Trophoblast cell (in vitro differentiated cells and primary cell): ENCODE measurements at regions not wholly inside any gene's neighbourhood (a gene's known extent, or its start where the extent isn't known, plus 50 kb on each side); places are given as distances from the start of the nearest gene placed in this dataset.

ENCODE experiments used
- DNase-seq, 2 donors: peaks; one replicate each; pipeline ENCODE4 v3.0.0-alpha.2; 2016
- H2AFZ ChIP-seq: 2 replicates; pipeline ENCODE4 v1.6.1; 2013; ENCODE audit warnings: low read length, moderate library complexity, mild to moderate bottlenecking; ENCODE audit not compliant: insufficient read depth, poor library complexity
- H2AK5ac ChIP-seq: 2 replicates; pipeline ENCODE4 v1.6.1; 2013; ENCODE audit warnings: mild to moderate bottlenecking, low read length
- H2BK120ac ChIP-seq: 2 replicates; pipeline ENCODE4 v1.6.1; 2013; ENCODE audit warnings: low read length, mild to moderate bottlenecking, moderate library complexity; ENCODE audit not compliant: insufficient read depth, poor library complexity
- H2BK12ac ChIP-seq: 2 replicates; pipeline ENCODE4 v1.6.1; 2013; ENCODE audit warnings: mild to moderate bottlenecking, low read length, moderate library complexity
- H2BK5ac ChIP-seq: 2 replicates; pipeline ENCODE4 v1.6.1; 2013; ENCODE audit warnings: low read length, low read depth, moderate library complexity, mild to moderate bottlenecking; ENCODE audit not compliant: poor library complexity
- H3K14ac ChIP-seq: 2 replicates; pipeline ENCODE4 v1.6.1; 2013; ENCODE audit warnings: mild to moderate bottlenecking, low read length
- H3K18ac ChIP-seq: 2 replicates; pipeline ENCODE4 v1.6.1; 2013; ENCODE audit warnings: mild to moderate bottlenecking, low read length
- H3K23ac ChIP-seq: 2 replicates; pipeline ENCODE4 v1.6.1; 2013; ENCODE audit warnings: low read length
- H3K27ac ChIP-seq: 2 replicates; pipeline ENCODE4 v1.5.1; 2013; ENCODE audit warnings: low read depth, mild to moderate bottlenecking, inconsistent platforms, low read length, moderate library complexity
- H3K27me3 ChIP-seq: 2 replicates; pipeline ENCODE4 v1.6.1; 2013; ENCODE audit warnings: inconsistent platforms, mild to moderate bottlenecking, low read length, moderate library complexity; ENCODE audit not compliant: insufficient read depth
- H3K36me3 ChIP-seq, 2 experiments: 1 replicate in 1 of 2; 2 replicates in 1 of 2; pipeline ENCODE4 v1.6.1; 2013; ENCODE audit warnings: low read length in 2 of 2, mild to moderate bottlenecking in 2 of 2, moderate library complexity in 1 of 2; ENCODE audit not compliant: insufficient read depth in 2 of 2, control insufficient read depth in 1 of 2
- H3K4ac ChIP-seq: 2 replicates; pipeline ENCODE4 v1.6.1; 2013; ENCODE audit warnings: low read depth, mild to moderate bottlenecking, low read length, moderate library complexity
- H3K4me1 ChIP-seq, 2 experiments: 1 replicate in 1 of 2; 2 replicates in 1 of 2; pipeline ENCODE4 v1.6.1; 2013; ENCODE audit warnings: low read length in 2 of 2, mild to moderate bottlenecking in 2 of 2, moderate library complexity in 1 of 2; ENCODE audit not compliant: insufficient read depth in 2 of 2, control insufficient read depth in 1 of 2
- H3K4me2 ChIP-seq: 2 replicates; pipeline ENCODE4 v1.6.1; 2013; ENCODE audit warnings: inconsistent platforms, mild to moderate bottlenecking, low read length, moderate library complexity
- H3K4me3 ChIP-seq: 2 replicates; pipeline ENCODE4 v1.5.1; 2013; ENCODE audit warnings: mild to moderate bottlenecking, low read depth, low read length, inconsistent platforms
- H3K79me1 ChIP-seq: one replicate; pipeline ENCODE4 v1.6.1; 2013; ENCODE audit warnings: low read length
- H3K79me2 ChIP-seq: 2 replicates; pipeline ENCODE4 v1.6.1; 2013; ENCODE audit warnings: low read length, mild to moderate bottlenecking; ENCODE audit not compliant: control insufficient read depth, insufficient read depth, poor library complexity
- H3K9ac ChIP-seq: 2 replicates; pipeline ENCODE4 v1.6.1; 2013; ENCODE audit warnings: mild to moderate bottlenecking, low read length
- H3K9me3 ChIP-seq: 2 replicates; pipeline ENCODE4 v1.6.1; 2013; ENCODE audit warnings: low read depth, mild to moderate bottlenecking, control low read depth, inconsistent platforms, low read length; ENCODE audit not compliant: insufficient read depth
- H4K12ac ChIP-seq: 2 replicates; pipeline ENCODE4 v1.6.1; 2013; ENCODE audit warnings: low read depth, mild to moderate bottlenecking, low read length, moderate library complexity
- H4K8ac ChIP-seq: 2 replicates; pipeline ENCODE4 v1.6.1; 2013; ENCODE audit warnings: low read depth, mild to moderate bottlenecking, low read length, moderate library complexity
- H4K91ac ChIP-seq: one replicate; pipeline ENCODE4 v1.6.1; 2013; ENCODE audit warnings: low read depth, mild to moderate bottlenecking, low read length, moderate library complexity
- WGBS: extraction: QIAGEN DNeasy Blood & Tissue Kit; methylation state at CpG from one replicate; pipeline ENCODE4 v1.1.7; 2013; ENCODE audit warnings: missing lambda C conversion rate; ENCODE audit not compliant: insufficient read length, insufficient coverage; ENCODE audit errors: extremely low coverage; 5-methylcytosine and 5-hydroxymethylcytosine counted together

DNA sequence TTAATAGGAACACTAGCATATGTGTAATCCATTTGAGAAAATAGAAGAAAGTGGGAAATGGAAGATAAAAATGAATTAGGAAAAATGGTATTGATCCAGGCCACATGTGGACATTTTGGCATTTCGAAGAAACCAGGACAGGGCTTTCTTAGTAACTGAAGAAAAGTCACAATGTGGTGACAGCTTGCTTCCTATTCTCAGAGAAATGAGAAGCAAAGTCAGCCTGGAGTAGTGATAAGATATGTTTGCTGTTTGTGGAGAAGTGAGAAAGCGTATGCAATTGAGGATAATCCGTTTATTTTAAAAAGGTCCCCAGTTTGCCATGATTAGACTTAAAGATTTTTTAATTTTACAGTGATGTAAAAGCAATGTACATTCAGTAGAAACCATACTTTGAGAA is 127.9 kb downstream of the SLITRK6 start:
- WGBS = no CpG with 5 or more reads among the region's 3 CpGs
- H3K27me3 ChIP-seq = no peaks in the 10 kb centered on the region
- no peak overlapping the region for H4K91ac ChIP-seq
- H4K8ac ChIP-seq = no peak overlapping the region
- H3K4me1 ChIP-seq = peaks cover 0 to 1% of the 10 kb centered on the region in 2 experiments
- H3K4ac ChIP-seq = no peak overlapping the region
- no peak overlapping the region for H3K4me3 ChIP-seq
- H2BK120ac ChIP-seq = no peak overlapping the region
- no peak overlapping the region for H3K23ac ChIP-seq
- no peak overlapping the region for H3K27ac ChIP-seq
- H3K9ac ChIP-seq = no peak overlapping the region
- H3K79me2 ChIP-seq = no peaks in the 10 kb centered on the region
- no peak overlapping the region for H3K4me2 ChIP-seq
- H2BK5ac ChIP-seq = no peak overlapping the region
- H3K79me1 ChIP-seq = no peaks in the 10 kb centered on the region
- H2AK5ac ChIP-seq = no peak overlapping the region
- H4K12ac ChIP-seq = no peak overlapping the region
- H2BK12ac ChIP-seq = no peak overlapping the region
- H3K14ac ChIP-seq = no peak overlapping the region
- H2AFZ ChIP-seq = no peak overlapping the region
- no peak for DNase-seq
- H3K18ac ChIP-seq = no peak overlapping the region
- no peaks in the 10 kb centered on the region for H3K36me3 ChIP-seq
- no peaks in the 10 kb centered on the region for H3K9me3 ChIP-seq

GRCh38 chr13:85666356-85666755 is 132.9 kb downstream of the SLITRK6 start:
- H3K36me3 ChIP-seq = no peaks in the 10 kb centered on the region
- no peaks in the 10 kb centered on the region for H3K27me3 ChIP-seq
- no peak for DNase-seq
- peaks cover 0 to 5% of the 10 kb centered on the region in 2 experiments for H3K4me1 ChIP-seq
- H2AFZ ChIP-seq = no peak overlapping the region
- H3K79me1 ChIP-seq = peaks cover 2% of the 10 kb centered on the region
- H2BK12ac ChIP-seq = no peak overlapping the region
- no peak overlapping the region for H2BK120ac ChIP-seq
- H3K9ac ChIP-seq = no peak overlapping the region
- H3K4me2 ChIP-seq = no peak overlapping the region
- H3K4ac ChIP-seq = no peak overlapping the region
- no peak overlapping the region for H3K14ac ChIP-seq
- no peaks in the 10 kb centered on the region for H3K79me2 ChIP-seq
- no peaks in the 10 kb centered on the region for H3K9me3 ChIP-seq
- WGBS = no CpG with 5 or more reads among the region's 3 CpGs
- no peak overlapping the region for H4K8ac ChIP-seq
- no peak overlapping the region for H4K91ac ChIP-seq
- H3K23ac ChIP-seq = no peak overlapping the region
- H3K18ac ChIP-seq = no peak overlapping the region
- no peak overlapping the region for H3K4me3 ChIP-seq
- peak overlapping the region; percentile 17 for H3K27ac ChIP-seq
- no peak overlapping the region for H2BK5ac ChIP-seq
- no peak overlapping the region for H2AK5ac ChIP-seq
- H4K12ac ChIP-seq = no peak overlapping the region

DNA sequence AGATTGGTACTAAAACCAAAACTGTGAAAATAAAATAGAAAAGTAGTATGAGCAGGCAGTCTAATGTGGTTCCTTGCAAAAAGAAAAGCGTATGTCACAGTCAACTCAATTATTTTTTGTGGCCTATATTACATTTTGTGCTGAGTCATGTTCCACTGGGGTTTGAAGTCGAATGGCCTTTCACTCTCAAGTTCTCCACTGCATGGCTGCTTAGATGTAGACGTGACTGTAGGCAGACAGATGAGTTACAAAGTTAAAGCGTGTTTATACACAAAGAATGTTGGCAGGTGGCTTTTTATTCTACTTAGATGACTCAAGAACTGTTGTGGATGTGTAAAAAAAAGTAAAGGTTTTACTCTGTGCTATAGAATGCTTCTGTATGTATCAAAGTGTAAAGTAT is 133.9 kb downstream of the SLITRK6 start:
- H3K27me3 ChIP-seq = no peaks in the 10 kb centered on the region
- H2BK120ac ChIP-seq = no peak overlapping the region
- no peak overlapping the region for H3K4me3 ChIP-seq
- H3K4me2 ChIP-seq = no peak overlapping the region
- H3K4ac ChIP-seq = no peak overlapping the region
- H2AFZ ChIP-seq = no peak overlapping the region
- H3K36me3 ChIP-seq = no peaks in the 10 kb centered on the region
- H4K12ac ChIP-seq = no peak overlapping the region
- H2AK5ac ChIP-seq = no peak overlapping the region
- H4K91ac ChIP-seq = no peak overlapping the region
- H3K9ac ChIP-seq = no peak overlapping the region
- peaks cover 0 to 5% of the 10 kb centered on the region in 2 experiments for H3K4me1 ChIP-seq
- H3K79me2 ChIP-seq = no peaks in the 10 kb centered on the region
- H3K27ac ChIP-seq = no peak overlapping the region
- peak in 1 of 2 donors; percentile 41 for DNase-seq
- peak overlapping the region; percentile 17 for H2BK12ac ChIP-seq
- no peak overlapping the region for H3K14ac ChIP-seq
- no peak overlapping the region for H4K8ac ChIP-seq
- no peaks in the 10 kb centered on the region for H3K9me3 ChIP-seq
- peaks cover 2% of the 10 kb centered on the region for H3K79me1 ChIP-seq
- no peak overlapping the region for H2BK5ac ChIP-seq
- no peak overlapping the region for H3K18ac ChIP-seq
- WGBS = no CpG with 5 or more reads among the region's 4 CpGs
- no peak overlapping the region for H3K23ac ChIP-seq

DNA sequence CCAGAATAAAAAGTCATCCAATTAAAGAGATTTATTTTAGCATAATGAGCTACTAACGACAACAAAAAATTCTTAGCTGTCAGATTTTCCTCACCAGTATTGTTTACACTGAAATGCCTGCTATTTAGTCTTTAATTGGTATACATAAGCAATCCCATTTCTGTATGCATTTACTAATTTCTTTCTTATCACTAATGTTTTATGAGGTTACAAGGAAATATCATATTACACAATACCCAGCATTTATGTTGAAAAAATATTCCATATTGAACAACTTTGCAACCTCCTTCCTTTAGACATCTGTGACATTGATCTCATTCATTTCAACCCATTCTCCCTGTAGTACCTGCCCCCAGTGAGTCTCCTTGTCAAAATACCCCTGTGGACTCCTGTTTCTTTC is 135.4 kb downstream of the SLITRK6 start:
- Histone ChIP-seq H4K8ac (no peak overlapping the region), H3K18ac (no peak overlapping the region), H4K12ac (no peak overlapping the region), H3K23ac (no peak overlapping the region), H3K79me2 (no peaks in the 10 kb centered on the region), H3K9me3 (no peaks in the 10 kb centered on the region), H3K27me3 (no peaks in the 10 kb centered on the region), H3K27ac (no peak overlapping the region), H2BK12ac (no peak overlapping the region), H3K79me1 (peaks cover 3% of the 10 kb centered on the region), H2AK5ac (no peak overlapping the region), H3K4me3 (no peak overlapping the region), H4K91ac (no peak overlapping the region), H3K4ac (no peak overlapping the region), H3K4me1 (peaks cover 0 to 5% of the 10 kb centered on the region in 2 experiments), H2AFZ (no peak overlapping the region), H3K9ac (no peak overlapping the region), H2BK120ac (no peak overlapping the region), H3K36me3 (no peaks in the 10 kb centered on the region), H2BK5ac (no peak overlapping the region), H3K4me2 (no peak overlapping the region), H3K14ac (no peak overlapping the region)
- no CpG with 5 or more reads among the region's 1 CpG for WGBS
- DNase-seq = no peak
